HepG2 (cell line): ENCODE measurements at regions not wholly inside any gene's neighbourhood (a gene's known extent, or its start where the extent isn't known, plus 50 kb on each side); places are given as distances from the start of the nearest gene placed in this dataset.

Experiments
- BCL6 ChIP-seq: IDR thresholded peaks from 2 replicates; pipeline ENCODE4 v1.6.1; 2016; ENCODE audit warnings: missing genetic modification reagents, missing compliant biosample characterization
- CBX5 ChIP-seq: sonication (generic); formaldehyde crosslinking; IDR thresholded peaks from 2 replicates; pipeline ENCODE4 v1.4.0; 2020; ENCODE audit warnings: missing genetic modification reagents, borderline replicate concordance
- FOXM1 ChIP-seq: sonication (generic); formaldehyde crosslinking; IDR thresholded peaks from 2 replicates; pipeline ENCODE4 v1.5.0; 2020; ENCODE audit warnings: missing genetic modification reagents
- HNF4A ChIP-seq: sonication (generic); formaldehyde crosslinking; IDR thresholded peaks from 2 replicates; pipeline ENCODE4 v1.4.0; 2020; ENCODE audit warnings: missing genetic modification reagents
- JUN ChIP-seq: sonication (generic); formaldehyde crosslinking; IDR thresholded peaks from 2 replicates; pipeline ENCODE4 v1.4.0; 2020; ENCODE audit warnings: mild to moderate bottlenecking, missing genetic modification reagents
- SNAPC2 ChIP-seq: sonication (generic); formaldehyde crosslinking; IDR thresholded peaks from 2 replicates; pipeline ENCODE4 v1.8.1; 2022; ENCODE audit warnings: mild to moderate bottlenecking, missing genetic modification reagents
- SOX13 ChIP-seq, 3 experiments: fragments of 450-650 bp in 1 of 3; sonication (generic) in 1 of 3; formaldehyde crosslinking in 1 of 3; IDR thresholded peaks in 2 of 3; conservative IDR thresholded peaks in 1 of 3; 2 replicates each; pipeline versions ENCODE4 v1.5.0 to v1.6.1; 2016 to 2020; ENCODE audit warnings: antibody characterized with exemption in 1 of 3, mild to moderate bottlenecking in 1 of 3, missing compliant biosample characterization in 1 of 3, missing genetic modification reagents in 1 of 3, moderate library complexity in 1 of 3
- SP140L ChIP-seq: sonication (generic); formaldehyde crosslinking; IDR thresholded peaks from 2 replicates; pipeline ENCODE4 v1.4.0; 2020; ENCODE audit warnings: missing genetic modification reagents, borderline replicate concordance
- TBX2 ChIP-seq: sonication (generic); formaldehyde crosslinking; IDR thresholded peaks from 2 replicates; pipeline ENCODE4 v1.5.0; 2020; ENCODE audit warnings: missing genetic modification reagents, mild to moderate bottlenecking, borderline replicate concordance
- TRIM24 ChIP-seq: sonication (generic); formaldehyde crosslinking; IDR thresholded peaks from 2 replicates; pipeline ENCODE4 v1.8.0; 2022; ENCODE audit warnings: mild to moderate bottlenecking, missing genetic modification reagents
- YY1 ChIP-seq: IDR thresholded peaks from 2 replicates; pipeline ENCODE4 v1.6.1; 2011; ENCODE audit warnings: low read length, low read depth, moderate library complexity, mild to moderate bottlenecking; ENCODE audit not compliant: insufficient read depth, insufficient replicate concordance
- ZMAT3 ChIP-seq: sonication (generic); formaldehyde crosslinking; conservative IDR thresholded peaks from 2 replicates; pipeline ENCODE4 v1.7.0; 2021; ENCODE audit warnings: missing genetic modification reagents
- ZNF432 ChIP-seq: sonication (generic); formaldehyde crosslinking; IDR thresholded peaks from 2 replicates; pipeline ENCODE4 v1.5.0; 2020; ENCODE audit warnings: missing genetic modification reagents, mild to moderate bottlenecking, borderline replicate concordance
- ZNF572 ChIP-seq: sonication (generic); formaldehyde crosslinking; IDR thresholded peaks from 2 replicates; pipeline ENCODE4 v1.5.1; 2020; ENCODE audit warnings: mild to moderate bottlenecking, missing genetic modification reagents
- TF ChIP-seq, protein P1 (sequence below): sonication (generic); formaldehyde crosslinking; IDR thresholded peaks from 2 replicates; pipeline ENCODE4 v1.8.1; 2023; ENCODE audit warnings: mild to moderate bottlenecking, moderate library complexity, missing genetic modification reagents
- TF ChIP-seq, protein P2 (sequence below): sonication (generic); formaldehyde crosslinking; IDR thresholded peaks from 2 replicates; pipeline ENCODE4 v1.4.0; 2020; ENCODE audit warnings: mild to moderate bottlenecking, missing genetic modification reagents
- TF ChIP-seq, protein P3 (sequence below): sonication (generic); formaldehyde crosslinking; IDR thresholded peaks from 2 replicates; pipeline ENCODE4 v1.4.0; 2020; ENCODE audit warnings: low read depth, missing genetic modification reagents
- TF ChIP-seq, protein P4 (sequence below): sonication (generic); formaldehyde crosslinking; IDR thresholded peaks from 2 replicates; pipeline ENCODE4 v1.5.1; 2020; ENCODE audit warnings: mild to moderate bottlenecking, missing genetic modification reagents, borderline replicate concordance

DNA sequence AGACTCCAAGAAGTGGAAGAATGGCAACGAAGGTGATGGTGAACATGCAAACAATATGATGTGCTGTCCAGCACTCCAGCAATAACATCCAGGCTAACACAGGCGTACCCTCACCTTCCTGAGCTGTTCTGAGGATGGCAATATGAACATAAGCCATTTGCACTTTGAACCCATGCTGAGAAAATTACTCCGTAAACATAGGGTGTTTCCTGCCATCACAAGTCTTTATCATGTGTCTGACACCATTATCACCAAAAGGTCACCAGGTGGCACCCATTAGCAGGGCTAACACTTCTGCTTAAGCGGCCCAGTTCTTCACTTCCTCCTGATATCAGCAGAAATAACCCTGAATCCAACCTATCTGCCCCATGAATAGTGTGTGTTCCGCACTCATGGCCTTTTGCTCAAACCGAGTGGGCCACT is 482.8 kb downstream of the MED13L start (continued):
- no peak for TF ChIP-seq ZMAT3 (CRISPR knock-in tag)
- no peak for TF ChIP-seq SP140L
- peak; percentile 86 for TF ChIP-seq HNF4A (CRISPR knock-in tag)
- TF ChIP-seq FOXM1: no peak
- TF ChIP-seq ZNF432 (CRISPR knock-in tag): no peak
- TF ChIP-seq YY1: no peak
- TF ChIP-seq, protein P1, sequence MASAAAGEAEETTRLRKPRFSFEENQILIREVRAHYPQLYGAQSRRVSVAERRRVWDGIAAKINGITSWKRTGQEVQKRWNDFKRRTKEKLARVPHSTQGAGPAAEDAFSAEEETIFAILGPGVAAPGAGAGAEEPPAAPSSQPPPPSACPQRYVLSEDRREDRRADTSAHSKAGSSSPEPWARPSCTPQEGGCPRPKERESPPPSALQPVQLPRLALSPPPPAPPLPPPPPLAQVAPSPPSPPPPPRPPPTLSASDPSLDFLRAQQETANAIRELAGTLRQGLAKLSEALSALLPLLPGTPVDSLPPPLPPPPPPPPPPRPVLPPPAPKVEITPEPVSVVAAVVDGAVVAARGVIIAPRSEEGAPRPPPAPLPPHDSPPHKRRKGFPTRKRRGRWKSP (CRISPR knock-in tag): no peak
- TF ChIP-seq SNAPC2 (CRISPR knock-in tag): no peak
- no peak for TF ChIP-seq BCL6 (CRISPR knock-in tag)
- TF ChIP-seq ZNF572 (CRISPR knock-in tag): no peak
- no peak for TF ChIP-seq JUN (CRISPR knock-in tag)
- TF ChIP-seq CBX5: no peak
- TF ChIP-seq, protein P2, sequence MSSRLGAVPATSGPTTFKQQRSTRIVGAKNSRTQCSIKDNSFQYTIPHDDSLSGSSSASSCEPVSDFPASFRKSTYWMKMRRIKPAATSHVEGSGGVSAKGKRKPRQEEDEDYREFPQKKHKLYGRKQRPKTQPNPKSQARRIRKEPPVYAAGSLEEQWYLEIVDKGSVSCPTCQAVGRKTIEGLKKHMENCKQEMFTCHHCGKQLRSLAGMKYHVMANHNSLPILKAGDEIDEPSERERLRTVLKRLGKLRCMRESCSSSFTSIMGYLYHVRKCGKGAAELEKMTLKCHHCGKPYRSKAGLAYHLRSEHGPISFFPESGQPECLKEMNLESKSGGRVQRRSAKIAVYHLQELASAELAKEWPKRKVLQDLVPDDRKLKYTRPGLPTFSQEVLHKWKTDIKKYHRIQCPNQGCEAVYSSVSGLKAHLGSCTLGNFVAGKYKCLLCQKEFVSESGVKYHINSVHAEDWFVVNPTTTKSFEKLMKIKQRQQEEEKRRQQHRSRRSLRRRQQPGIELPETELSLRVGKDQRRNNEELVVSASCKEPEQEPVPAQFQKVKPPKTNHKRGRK: no peak
- peak; percentile 35; the same call in 1 of the 2 replicates for TF ChIP-seq TBX2 (CRISPR knock-in tag)
- TF ChIP-seq, protein P3, sequence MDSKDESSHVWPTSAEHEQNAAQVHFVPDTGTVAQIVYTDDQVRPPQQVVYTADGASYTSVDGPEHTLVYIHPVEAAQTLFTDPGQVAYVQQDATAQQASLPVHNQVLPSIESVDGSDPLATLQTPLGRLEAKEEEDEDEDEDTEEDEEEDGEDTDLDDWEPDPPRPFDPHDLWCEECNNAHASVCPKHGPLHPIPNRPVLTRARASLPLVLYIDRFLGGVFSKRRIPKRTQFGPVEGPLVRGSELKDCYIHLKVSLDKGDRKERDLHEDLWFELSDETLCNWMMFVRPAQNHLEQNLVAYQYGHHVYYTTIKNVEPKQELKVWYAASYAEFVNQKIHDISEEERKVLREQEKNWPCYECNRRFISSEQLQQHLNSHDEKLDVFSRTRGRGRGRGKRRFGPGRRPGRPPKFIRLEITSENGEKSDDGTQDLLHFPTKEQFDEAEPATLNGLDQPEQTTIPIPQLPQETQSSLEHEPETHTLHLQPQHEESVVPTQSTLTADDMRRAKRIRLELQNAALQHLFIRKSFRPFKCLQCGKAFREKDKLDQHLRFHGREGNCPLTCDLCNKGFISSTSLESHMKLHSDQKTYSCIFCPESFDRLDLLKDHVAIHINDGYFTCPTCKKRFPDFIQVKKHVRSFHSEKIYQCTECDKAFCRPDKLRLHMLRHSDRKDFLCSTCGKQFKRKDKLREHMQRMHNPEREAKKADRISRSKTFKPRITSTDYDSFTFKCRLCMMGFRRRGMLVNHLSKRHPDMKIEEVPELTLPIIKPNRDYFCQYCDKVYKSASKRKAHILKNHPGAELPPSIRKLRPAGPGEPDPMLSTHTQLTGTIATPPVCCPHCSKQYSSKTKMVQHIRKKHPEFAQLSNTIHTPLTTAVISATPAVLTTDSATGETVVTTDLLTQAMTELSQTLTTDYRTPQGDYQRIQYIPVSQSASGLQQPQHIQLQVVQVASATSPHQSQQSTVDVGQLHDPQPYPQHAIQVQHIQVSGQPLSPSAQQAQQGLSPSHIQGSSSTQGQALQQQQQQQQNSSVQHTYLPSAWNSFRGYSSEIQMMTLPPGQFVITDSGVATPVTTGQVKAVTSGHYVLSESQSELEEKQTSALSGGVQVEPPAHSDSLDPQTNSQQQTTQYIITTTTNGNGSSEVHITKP (CRISPR knock-in tag): no peak
- no peak for TF ChIP-seq SOX13 (IDR thresholded peaks at IDR 0.05)
- peak in 1 of 2 experiments; percentile 21; a peak in 1 of 4 replicates for TF ChIP-seq SOX13 (CRISPR knock-in tag; conservative IDR thresholded peaks at IDR 0.05 in 1 of 2, IDR thresholded peaks at IDR 0.05 in 1 of 2)
- TF ChIP-seq TRIM24 (CRISPR knock-in tag): no peak
- TF ChIP-seq, protein P4, sequence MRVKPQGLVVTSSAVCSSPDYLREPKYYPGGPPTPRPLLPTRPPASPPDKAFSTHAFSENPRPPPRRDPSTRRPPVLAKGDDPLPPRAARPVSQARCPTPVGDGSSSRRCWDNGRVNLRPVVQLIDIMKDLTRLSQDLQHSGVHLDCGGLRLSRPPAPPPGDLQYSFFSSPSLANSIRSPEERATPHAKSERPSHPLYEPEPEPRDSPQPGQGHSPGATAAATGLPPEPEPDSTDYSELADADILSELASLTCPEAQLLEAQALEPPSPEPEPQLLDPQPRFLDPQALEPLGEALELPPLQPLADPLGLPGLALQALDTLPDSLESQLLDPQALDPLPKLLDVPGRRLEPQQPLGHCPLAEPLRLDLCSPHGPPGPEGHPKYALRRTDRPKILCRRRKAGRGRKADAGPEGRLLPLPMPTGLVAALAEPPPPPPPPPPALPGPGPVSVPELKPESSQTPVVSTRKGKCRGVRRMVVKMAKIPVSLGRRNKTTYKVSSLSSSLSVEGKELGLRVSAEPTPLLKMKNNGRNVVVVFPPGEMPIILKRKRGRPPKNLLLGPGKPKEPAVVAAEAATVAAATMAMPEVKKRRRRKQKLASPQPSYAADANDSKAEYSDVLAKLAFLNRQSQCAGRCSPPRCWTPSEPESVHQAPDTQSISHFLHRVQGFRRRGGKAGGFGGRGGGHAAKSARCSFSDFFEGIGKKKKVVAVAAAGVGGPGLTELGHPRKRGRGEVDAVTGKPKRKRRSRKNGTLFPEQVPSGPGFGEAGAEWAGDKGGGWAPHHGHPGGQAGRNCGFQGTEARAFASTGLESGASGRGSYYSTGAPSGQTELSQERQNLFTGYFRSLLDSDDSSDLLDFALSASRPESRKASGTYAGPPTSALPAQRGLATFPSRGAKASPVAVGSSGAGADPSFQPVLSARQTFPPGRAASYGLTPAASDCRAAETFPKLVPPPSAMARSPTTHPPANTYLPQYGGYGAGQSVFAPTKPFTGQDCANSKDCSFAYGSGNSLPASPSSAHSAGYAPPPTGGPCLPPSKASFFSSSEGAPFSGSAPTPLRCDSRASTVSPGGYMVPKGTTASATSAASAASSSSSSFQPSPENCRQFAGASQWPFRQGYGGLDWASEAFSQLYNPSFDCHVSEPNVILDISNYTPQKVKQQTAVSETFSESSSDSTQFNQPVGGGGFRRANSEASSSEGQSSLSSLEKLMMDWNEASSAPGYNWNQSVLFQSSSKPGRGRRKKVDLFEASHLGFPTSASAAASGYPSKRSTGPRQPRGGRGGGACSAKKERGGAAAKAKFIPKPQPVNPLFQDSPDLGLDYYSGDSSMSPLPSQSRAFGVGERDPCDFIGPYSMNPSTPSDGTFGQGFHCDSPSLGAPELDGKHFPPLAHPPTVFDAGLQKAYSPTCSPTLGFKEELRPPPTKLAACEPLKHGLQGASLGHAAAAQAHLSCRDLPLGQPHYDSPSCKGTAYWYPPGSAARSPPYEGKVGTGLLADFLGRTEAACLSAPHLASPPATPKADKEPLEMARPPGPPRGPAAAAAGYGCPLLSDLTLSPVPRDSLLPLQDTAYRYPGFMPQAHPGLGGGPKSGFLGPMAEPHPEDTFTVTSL (CRISPR knock-in tag): no peak
